HG03457 (cell line): ENCODE measurements at regions not wholly inside any gene's neighbourhood (a gene's known extent, or its start where the extent isn't known, plus 50 kb on each side); places are given as distances from the start of the nearest gene placed in this dataset.

Experiments used
- ATAC-seq: cut with Tn5 transposase; IDR thresholded peaks from one replicate; pipeline ENCODE4 v1.9.1; 2021; ENCODE audit warnings: moderate number of reproducible peaks; ENCODE audit not compliant: unreplicated experiment

DNA sequence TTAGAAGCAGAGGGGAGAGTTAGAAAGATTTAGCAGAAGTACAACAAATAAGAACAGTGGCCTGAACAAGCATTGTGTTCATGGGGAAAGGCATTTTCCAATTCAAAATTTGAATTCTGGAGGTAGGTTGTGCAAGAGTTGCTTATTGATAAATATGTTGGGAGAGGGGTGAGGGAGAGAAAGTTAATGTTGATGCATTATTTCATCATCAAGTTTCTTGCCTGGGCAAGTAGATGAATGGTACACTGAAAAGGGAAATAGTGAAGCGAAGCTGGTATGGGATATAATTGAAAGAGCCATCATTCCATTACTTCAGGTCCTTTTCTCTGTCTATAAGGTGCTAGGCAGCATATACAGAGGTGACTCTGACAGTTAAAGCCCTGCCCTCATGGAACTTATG lies 288.9 kb upstream of the GBE1 start:
- no peak for ATAC-seq

DNA sequence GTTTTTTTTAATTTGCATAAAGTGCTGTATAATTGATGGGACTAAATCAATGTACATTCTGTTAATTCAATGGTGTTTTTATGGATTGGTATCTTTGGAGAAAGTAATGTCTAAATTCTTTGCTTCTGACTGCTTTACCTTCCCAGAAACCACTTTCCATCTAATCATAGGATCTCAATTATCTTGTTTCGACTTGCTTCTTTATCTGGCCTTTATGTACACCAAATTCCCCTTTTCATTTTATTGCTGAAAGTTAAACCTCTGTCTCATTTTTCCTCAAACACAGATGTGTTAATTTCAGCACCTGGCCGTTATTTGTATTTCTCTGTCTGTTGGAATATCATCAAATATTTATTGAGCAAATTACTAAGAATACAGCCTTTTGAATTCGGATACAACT lies 287.3 kb upstream of the GBE1 start:
- ATAC-seq, result no peak

DNA sequence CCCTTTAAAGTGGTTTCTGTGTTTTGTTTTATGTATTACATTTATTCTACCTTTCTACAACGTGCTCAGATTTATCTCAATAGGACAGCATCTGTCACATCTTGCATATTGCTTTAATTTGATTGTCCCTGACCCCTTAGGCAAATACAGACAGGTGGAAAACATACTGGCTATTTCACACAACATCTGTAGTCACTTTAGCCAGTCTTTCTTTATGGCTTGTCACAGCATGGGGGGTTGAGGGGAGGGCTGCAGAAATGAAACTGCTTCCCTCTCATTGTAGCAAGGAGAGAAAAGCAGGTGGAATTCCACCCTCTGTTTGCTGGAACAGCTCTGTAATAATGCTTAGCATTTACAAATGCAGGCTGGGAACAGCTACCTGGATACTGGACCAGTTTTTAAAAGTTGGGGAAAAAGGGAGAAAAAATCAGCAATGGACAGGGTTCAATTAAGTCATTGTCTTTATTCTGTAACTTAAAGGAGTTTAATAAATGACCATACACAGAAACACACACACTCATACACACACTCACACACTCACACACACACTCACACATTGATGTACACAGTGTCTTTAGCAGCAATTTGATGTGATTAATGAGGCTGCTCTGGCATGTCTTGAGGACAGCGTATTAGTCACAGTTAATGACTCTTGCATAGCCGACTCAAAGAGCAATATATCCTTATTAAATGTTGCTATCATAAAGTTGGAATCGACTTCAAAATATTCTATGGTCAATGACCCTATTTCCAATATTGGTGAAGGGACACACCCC lies 283.7 kb upstream of the GBE1 start:
- ATAC-seq, result no peak

- no peak for ATAC-seq
These were observed 277.1 kb upstream of the GBE1 start for GRCh38 chr3:82038556-82038955.

GRCh38 chr3:82033186-82033585 lies 271.7 kb upstream of the GBE1 start:
- no peak for ATAC-seq

DNA sequence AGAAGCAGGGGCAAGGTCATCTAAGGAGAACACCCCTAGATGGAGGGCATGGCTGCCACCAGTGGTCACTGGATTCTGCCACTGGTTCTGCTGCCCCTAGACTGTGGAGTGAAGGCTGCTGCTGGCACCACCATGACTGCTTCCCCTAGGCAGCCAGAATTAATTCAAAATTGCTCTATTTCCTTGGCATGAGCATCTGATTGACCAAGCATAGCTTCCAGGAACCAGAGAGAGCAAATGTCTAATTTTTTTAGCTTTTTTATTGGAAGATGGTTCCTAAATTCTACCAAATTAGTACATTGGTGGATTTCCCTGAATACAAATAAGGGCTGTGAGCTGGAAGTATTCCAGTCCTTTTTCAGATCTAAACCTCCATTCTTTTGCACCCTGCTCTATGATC lies 270.2 kb upstream of the GBE1 start:
- no peak for ATAC-seq

- no peak for ATAC-seq
These were observed 269.5 kb upstream of the GBE1 start for GRCh38 chr3:82030916-82031315.

- ATAC-seq, result no peak
These were observed 261.4 kb upstream of the GBE1 start for GRCh38 chr3:82022836-82023235.

- no peak for ATAC-seq
These were observed 258.8 kb upstream of the GBE1 start for GRCh38 chr3:82020282-82020681.

DNA sequence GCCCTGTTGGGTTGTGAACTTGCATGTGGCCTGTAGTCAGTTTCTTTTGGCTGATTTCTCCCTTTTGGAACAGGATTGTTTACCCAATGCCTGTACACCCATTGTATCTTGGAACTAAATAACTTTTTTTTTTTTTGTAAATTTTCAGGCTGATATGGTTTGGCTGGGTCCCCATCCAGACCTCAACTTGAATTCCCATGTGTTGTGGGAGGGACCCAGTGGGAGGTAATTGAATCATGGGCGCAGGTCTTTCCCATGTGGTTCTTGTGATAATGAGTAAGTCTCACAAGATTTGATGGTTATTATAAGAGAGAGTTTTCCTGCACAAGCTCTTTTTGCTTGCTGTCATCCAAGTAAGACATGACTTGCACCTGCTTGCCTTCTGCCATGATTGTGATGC lies 253.8 kb upstream of the GBE1 start:
- ATAC-seq, result no peak

GRCh38 chr3:82012775-82013174 lies 251.3 kb upstream of the GBE1 start:
- ATAC-seq, result no peak

- no peak for ATAC-seq
These were observed 249.9 kb upstream of the GBE1 start for GRCh38 chr3:82011336-82011735.

DNA sequence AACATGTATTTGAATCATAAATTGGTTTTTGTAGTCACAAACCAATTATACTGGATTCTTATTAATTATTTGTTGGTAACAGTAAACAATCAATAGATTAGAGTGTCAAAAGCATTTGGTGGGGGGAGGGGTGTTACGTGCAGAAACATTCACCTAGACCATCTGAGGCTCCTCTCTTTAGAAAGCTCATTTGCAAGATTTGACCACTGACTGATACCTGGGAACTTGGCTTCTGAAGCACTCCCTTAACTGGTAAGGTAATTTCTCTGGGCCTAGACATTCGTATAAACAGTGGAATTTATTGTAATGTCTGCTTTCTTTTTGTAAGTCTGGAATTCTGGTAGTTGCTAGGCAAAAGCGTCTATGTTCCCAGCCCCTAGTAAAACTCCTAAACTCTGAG lies 243.8 kb upstream of the GBE1 start:
- no peak for ATAC-seq

DNA sequence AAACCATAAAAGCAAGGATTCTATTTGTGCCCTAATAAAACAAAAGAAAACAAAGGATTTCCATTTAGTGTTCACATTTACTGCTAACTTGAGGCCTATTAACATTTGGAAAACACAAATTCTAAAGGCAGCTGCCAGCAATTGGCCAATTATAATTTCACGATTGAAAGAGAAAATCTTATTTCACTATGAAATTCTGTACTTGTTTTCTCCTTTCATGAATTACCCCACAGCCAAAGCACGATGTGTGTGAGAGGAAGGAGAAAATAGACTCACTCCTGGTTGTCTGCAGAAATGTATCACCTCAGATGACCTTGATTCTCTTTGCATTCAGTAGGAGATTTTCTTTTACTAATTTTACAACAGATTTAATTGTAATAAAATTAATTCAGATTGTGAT lies 242.8 kb upstream of the GBE1 start:
- ATAC-seq, result no peak

GRCh38 chr3:82002986-82003642 lies 241.7 kb upstream of the GBE1 start:
- ATAC-seq, result no peak

- ATAC-seq, result no peak
These were observed 241.0 kb upstream of the GBE1 start for GRCh38 chr3:82002491-82002890.

- ATAC-seq, result no peak
These were observed 240.0 kb upstream of the GBE1 start for GRCh38 chr3:82001276-82001923.

DNA sequence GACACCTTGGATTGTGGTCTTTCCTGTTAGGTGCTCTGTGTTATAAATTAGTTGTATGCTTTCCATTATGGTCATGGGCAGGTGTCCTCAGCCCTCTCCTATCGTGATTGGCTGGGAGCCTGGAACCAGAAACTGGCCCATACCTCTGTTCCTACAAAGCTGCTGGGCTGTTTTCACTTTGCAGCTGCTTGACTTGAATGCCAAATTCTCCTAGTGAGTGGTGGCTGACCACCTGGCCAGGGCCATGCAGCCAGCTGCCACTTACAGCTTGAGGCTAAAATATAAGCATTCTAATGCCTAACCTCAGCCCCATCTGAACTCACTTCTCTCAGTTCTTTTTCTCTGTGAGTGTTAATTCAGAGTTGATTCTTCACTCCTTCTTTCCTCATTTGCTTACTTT lies 239.3 kb upstream of the GBE1 start:
- ATAC-seq, result no peak

GRCh38 chr3:82000350-82000749 lies 238.9 kb upstream of the GBE1 start:
- no peak for ATAC-seq

- no peak for ATAC-seq
These were observed 237.5 kb upstream of the GBE1 start for GRCh38 chr3:81998907-81999306.

- ATAC-seq, result no peak
These were observed 236.8 kb upstream of the GBE1 start for GRCh38 chr3:81998139-81998755.

DNA sequence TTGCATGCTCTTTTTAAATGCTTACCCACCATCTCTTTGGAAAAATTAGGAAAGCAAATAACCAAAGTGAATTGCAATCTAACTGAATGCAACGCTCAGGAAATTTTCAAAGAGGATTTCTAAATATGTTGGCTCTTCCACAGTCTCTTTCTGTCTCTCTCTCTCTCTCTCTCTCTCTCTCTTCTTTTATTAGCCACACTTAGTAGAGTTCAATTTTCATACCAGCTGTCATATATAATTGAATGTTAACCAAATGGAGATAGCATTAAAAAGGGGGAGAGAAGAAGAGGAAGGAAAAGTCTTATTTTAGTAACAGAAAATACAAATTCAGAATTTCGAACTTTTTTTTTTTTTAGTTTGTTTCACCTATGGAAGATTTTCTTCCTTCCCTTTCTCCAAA lies 235.9 kb upstream of the GBE1 start:
- no peak for ATAC-seq
